GM23248 (cell line): ENCODE measurements at regions not wholly inside any gene's neighbourhood (a gene's known extent, or its start where the extent isn't known, plus 50 kb on each side); places are given as distances from the start of the nearest gene placed in this dataset.

Experiments
- EZH2 ChIP-seq: fragments of 200-600 bp; sonication (generic); IDR thresholded peaks from 2 replicates; pipeline ENCODE4 v1.6.1; 2018; ENCODE audit warnings: antibody characterized with exemption, mild to moderate bottlenecking; ENCODE audit not compliant: insufficient read depth, poor library complexity, severe bottlenecking
- EZH2phosphoT487 ChIP-seq: fragments of 200-600 bp; sonication (generic); IDR thresholded peaks from 2 replicates; pipeline ENCODE4 v1.6.1; 2018; ENCODE audit warnings: antibody characterized with exemption, moderate library complexity, mild to moderate bottlenecking, low read depth; ENCODE audit not compliant: insufficient read depth

- TF ChIP-seq EZH2: no peak
- TF ChIP-seq EZH2phosphoT487: no peak
These were observed 75.2 kb upstream of the C1orf21 start for GRCh38 chr1:184311580-184311979.
